ENCODE measurements at regions not wholly inside any gene's neighbourhood (a gene's known extent, or its start where the extent isn't known, plus 50 kb on each side); places are given as distances from the start of the nearest gene placed in this dataset.

GRCh38 chr16:17564856-17565255 is 94.1 kb upstream of the XYLT1 start:
- no peak for TF ChIP-seq POLR2AphosphoS5 (IDR thresholded peaks at IDR 0.05; ENCODE audit: borderline replicate concordance, low read depth, low read length)
- no peak for TF ChIP-seq EZH2 (IDR thresholded peaks at IDR 0.05)
- no peak for TF ChIP-seq FOXP2 (optimal IDR thresholded peaks at IDR 0.05; ENCODE audit: control extremely low read depth, extremely low read length, insufficient read depth)

Measured in SK-N-MC (cell line).